ENCODE measurements at regions not wholly inside any gene's neighbourhood (a gene's known extent, or its start where the extent isn't known, plus 50 kb on each side); places are given as distances from the start of the nearest gene placed in this dataset.

- ATAC-seq, result no peak
Measured at GRCh38 chr2:150008901-150009300, 421.3 kb upstream of the MMADHC start.

GRCh38 chr2:150007815-150008430, 420.3 kb upstream of the MMADHC start:
- whole genome bisulfite sequencing, 4 donors, result 83 to 100% (median 94%) methylated on average over 1 of the region's 1 CpG
- Histone ChIP-seq H3K27me3 (no peaks in the 10 kb centered on the region), H3K4me3 (no peak overlapping the region), H3K27ac (no peak overlapping the region), H3K4me1 (no peaks in the 10 kb centered on the region), H3K36me3 (no peaks in the 10 kb centered on the region), H3K9me3 (no peaks in the 10 kb centered on the region)
- TF ChIP-seq POLR2A (IDR thresholded peaks at IDR 0.05) (no peak), CTCF (IDR thresholded peaks at IDR 0.05) (no peak)
- intact Hi-C loops (cut with DNase I), result no loop called here
- ATAC-seq, result no peak
- DNase-seq, result no peak

More at GRCh38 chr2:150008901-150009300, 421.3 kb upstream of the MMADHC start:
- Histone ChIP-seq H3K27me3 (no peaks in the 10 kb centered on the region), H3K4me3 (no peak overlapping the region), H3K27ac (no peak overlapping the region), H3K36me3 (no peaks in the 10 kb centered on the region), H3K4me1 (peaks cover 0 to 3% (median 0%) of the 10 kb centered on the region in 12 donors), H3K9me3 (no peaks in the 10 kb centered on the region)
- 92 to 100% (median 98%) methylated on average over 1 of the region's 1 CpG for WGBS, 4 donors
- TF ChIP-seq CTCF (IDR thresholded peaks at IDR 0.05) (no peak), POLR2A (IDR thresholded peaks at IDR 0.05) (no peak)
- DNase-seq, result no peak
- intact Hi-C loops (cut with DNase I), result no loop called here

- no peak for DNase-seq
- Histone ChIP-seq H3K27me3 (no peaks in the 10 kb centered on the region), H3K4me3 (no peak overlapping the region), H3K4me1 (no peaks in the 10 kb centered on the region), H3K27ac (no peak overlapping the region), H3K9me3 (no peaks in the 10 kb centered on the region), H3K36me3 (no peaks in the 10 kb centered on the region)
- 86 to 92% (median 89%) methylated on average over 4 of the region's 4 CpGs for WGBS, 4 donors
- TF ChIP-seq POLR2A (IDR thresholded peaks at IDR 0.05), result no peak
- TF ChIP-seq CTCF (IDR thresholded peaks at IDR 0.05), result no peak
- intact Hi-C loops (cut with DNase I), result no loop called here
- no peak for ATAC-seq
Measured at GRCh38 chr2:150006591-150006990, 419.0 kb upstream of the MMADHC start.

GRCh38 chr2:150003544-150003943, 416.0 kb upstream of the MMADHC start:
- Histone ChIP-seq H3K4me3 (no peak overlapping the region), H3K9me3 (peaks cover 0 to 4% (median 0%) of the 10 kb centered on the region in 12 donors), H3K4me1 (no peaks in the 10 kb centered on the region), H3K36me3 (no peaks in the 10 kb centered on the region), H3K27ac (no peak overlapping the region), H3K27me3 (no peaks in the 10 kb centered on the region)
- TF ChIP-seq CTCF (IDR thresholded peaks at IDR 0.05) (no peak), POLR2A (IDR thresholded peaks at IDR 0.05) (no peak)
- intact Hi-C loops (cut with DNase I), result no loop called here
- peak in 1 of 5 donors; percentile 22 for DNase-seq
- WGBS, 4 donors, result 93 to 100% (median 100%) methylated on average over 1 of the region's 1 CpG
- no peak for ATAC-seq
